HEK293 (cell line): ENCODE measurements at regions not wholly inside any gene's neighbourhood (a gene's known extent, or its start where the extent isn't known, plus 50 kb on each side); places are given as distances from the start of the nearest gene placed in this dataset.

Experiments used
- CTCF ChIA-PET: fragments of 350-600 bp; formaldehyde crosslinking; extraction: SDS; loops from one replicate; lab custom pipeline; 2021; ENCODE audit warnings: antibody characterized with exemption; lab: Yijun Ruan, JAX
- POLR2A ChIA-PET: fragments of 300-600 bp; formaldehyde crosslinking; extraction: SDS; loops from one replicate; lab custom pipeline; 2020; ENCODE audit warnings: antibody characterized with exemption, inconsistent platforms; lab: Yijun Ruan, JAX
- H3K27ac ChIP-seq: fragments of 200-500 bp; sonication (Bioruptor generic); 2 replicates; pipeline ENCODE4 v1.5.1; 2014; ENCODE audit warnings: low read depth, low read length, control low read depth, inconsistent platforms; ENCODE audit errors: extremely low read depth
- H3K36me3 ChIP-seq, 2 experiments: fragments of 200-500 bp in 1 of 2; sonication (Bioruptor generic) in 1 of 2; 1 replicate in 1 of 2; 2 replicates in 1 of 2; pipeline ENCODE4 v1.5.1; 2014 to 2017; ENCODE audit warnings: inconsistent platforms in 2 of 2, low read length in 2 of 2; ENCODE audit not compliant: control insufficient read depth in 2 of 2, insufficient read depth in 1 of 2
- H3K4me1 ChIP-seq: fragments of 200-500 bp; sonication (Bioruptor generic); 2 replicates; pipeline ENCODE4 v1.5.1; 2014; ENCODE audit warnings: mild to moderate bottlenecking, low read length, inconsistent platforms; ENCODE audit not compliant: control insufficient read depth, insufficient read depth
- H3K4me3 ChIP-seq: 2 replicates; pipeline ENCODE4 v1.5.1; 2011; ENCODE audit warnings: low read depth, mild to moderate bottlenecking, control low read depth, low read length, moderate library complexity
- H3K9me3 ChIP-seq: fragments of 200-500 bp; sonication (Bioruptor generic); 2 replicates; pipeline ENCODE4 v1.5.1; 2014; ENCODE audit warnings: low read depth, low read length, inconsistent platforms; ENCODE audit not compliant: control insufficient read depth, insufficient read depth
- GLIS1 ChIP-seq: fragments of 450-650 bp; formaldehyde crosslinking; IDR thresholded peaks from 2 replicates; pipeline ENCODE4 v1.5.1; 2016; ENCODE audit warnings: missing biosample characterization, missing genetic modification characterization
- HOXA7 ChIP-seq: sonication (generic); formaldehyde crosslinking; IDR thresholded peaks from 2 replicates; pipeline ENCODE4 v1.8.1; 2022; ENCODE audit warnings: missing genetic modification reagents, borderline replicate concordance
- REPIN1 ChIP-seq: fragments of 450-650 bp; formaldehyde crosslinking; IDR thresholded peaks from 2 replicates; pipeline ENCODE4 v1.5.1; 2017; ENCODE audit warnings: missing biosample characterization, missing genetic modification characterization, low read depth
- ZBTB49 ChIP-seq: fragments of 450-650 bp; formaldehyde crosslinking; IDR thresholded peaks from 2 replicates; pipeline ENCODE4 v1.5.1; 2016; ENCODE audit warnings: missing biosample characterization, missing genetic modification characterization, low read depth
- ZNF138 ChIP-seq: fragments of 450-650 bp; formaldehyde crosslinking; IDR thresholded peaks from 2 replicates; pipeline ENCODE4 v1.5.1; 2016; ENCODE audit warnings: missing biosample characterization, missing genetic modification characterization, borderline replicate concordance
- ZNF148 ChIP-seq: fragments of 450-650 bp; formaldehyde crosslinking; IDR thresholded peaks from 2 replicates; pipeline ENCODE4 v1.5.0; 2017; ENCODE audit warnings: missing biosample characterization, missing genetic modification characterization, borderline replicate concordance
- ZNF335 ChIP-seq: fragments of 450-650 bp; formaldehyde crosslinking; conservative IDR thresholded peaks from 2 replicates; pipeline ENCODE4 v1.5.1; 2016; ENCODE audit warnings: missing biosample characterization, missing genetic modification characterization
- ZNF354C ChIP-seq: fragments of 450-650 bp; formaldehyde crosslinking; IDR thresholded peaks from 2 replicates; pipeline ENCODE4 v1.5.1; 2016; ENCODE audit warnings: missing biosample characterization, missing genetic modification characterization, low read depth, borderline replicate concordance
- ZNF473 ChIP-seq: fragments of 450-650 bp; formaldehyde crosslinking; IDR thresholded peaks from 2 replicates; pipeline ENCODE4 v1.5.1; 2017; ENCODE audit warnings: missing biosample characterization, missing genetic modification characterization
- ZNF521 ChIP-seq: fragments of 450-650 bp; formaldehyde crosslinking; IDR thresholded peaks from 2 replicates; pipeline ENCODE4 v1.5.1; 2017; ENCODE audit warnings: missing biosample characterization, mild to moderate bottlenecking, missing genetic modification characterization
- ZNF544 ChIP-seq: fragments of 450-650 bp; formaldehyde crosslinking; IDR thresholded peaks from 2 replicates; pipeline ENCODE4 v1.5.0; 2017; ENCODE audit warnings: missing biosample characterization, missing genetic modification characterization
- ZNF561 ChIP-seq: fragments of 450-650 bp; IDR thresholded peaks from 2 replicates; pipeline ENCODE4 v1.5.1; 2018; ENCODE audit warnings: missing biosample characterization, missing genetic modification characterization, borderline replicate concordance
- ZNF677 ChIP-seq: fragments of 450-650 bp; IDR thresholded peaks from 2 replicates; pipeline ENCODE4 v1.5.0; 2018; ENCODE audit warnings: missing biosample characterization, mild to moderate bottlenecking, missing genetic modification characterization, moderate library complexity
- ZNF791 ChIP-seq: fragments of 450-650 bp; formaldehyde crosslinking; IDR thresholded peaks from 2 replicates; pipeline ENCODE4 v1.5.1; 2016; ENCODE audit warnings: missing biosample characterization, missing genetic modification characterization
- TF ChIP-seq, protein P1 (sequence below): fragments of 450-650 bp; formaldehyde crosslinking; IDR thresholded peaks from 2 replicates; pipeline ENCODE4 v1.5.1; 2016; ENCODE audit warnings: missing biosample characterization, missing genetic modification characterization, borderline replicate concordance
- TF ChIP-seq, protein P2 (sequence below): fragments of 450-650 bp; formaldehyde crosslinking; IDR thresholded peaks from 2 replicates; pipeline ENCODE4 v1.5.1; 2016; ENCODE audit warnings: missing biosample characterization, missing genetic modification characterization

DNA sequence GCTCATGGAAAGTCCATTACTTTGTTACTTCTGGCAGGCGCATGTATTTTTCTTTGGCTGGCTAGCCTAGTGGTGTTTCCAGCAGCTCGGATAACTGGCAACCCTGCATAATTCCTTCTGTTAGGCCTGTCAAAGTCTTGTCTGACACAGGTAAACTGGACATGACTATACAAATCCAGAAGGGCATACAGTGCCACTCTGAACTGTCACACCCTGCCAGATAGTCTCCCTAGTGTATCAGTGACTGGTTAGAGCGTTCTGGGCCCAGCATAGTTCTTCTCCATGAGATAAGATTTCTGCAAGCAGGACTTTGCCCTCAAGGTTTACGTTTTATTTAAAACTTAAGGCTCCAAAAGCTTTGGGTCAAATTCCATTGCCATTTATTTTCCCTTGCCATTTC is 177.7 kb upstream of the GORAB start:
- ChIA-PET CTCF (no interaction called here), POLR2A (no interaction called here)
- Histone ChIP-seq H3K36me3 (no peaks in the 10 kb centered on the region), H3K27ac (no peak overlapping the region), H3K9me3 (no peaks in the 10 kb centered on the region), H3K4me1 (no peaks in the 10 kb centered on the region), H3K4me3 (no peak overlapping the region)
- TF ChIP-seq, protein P1, sequence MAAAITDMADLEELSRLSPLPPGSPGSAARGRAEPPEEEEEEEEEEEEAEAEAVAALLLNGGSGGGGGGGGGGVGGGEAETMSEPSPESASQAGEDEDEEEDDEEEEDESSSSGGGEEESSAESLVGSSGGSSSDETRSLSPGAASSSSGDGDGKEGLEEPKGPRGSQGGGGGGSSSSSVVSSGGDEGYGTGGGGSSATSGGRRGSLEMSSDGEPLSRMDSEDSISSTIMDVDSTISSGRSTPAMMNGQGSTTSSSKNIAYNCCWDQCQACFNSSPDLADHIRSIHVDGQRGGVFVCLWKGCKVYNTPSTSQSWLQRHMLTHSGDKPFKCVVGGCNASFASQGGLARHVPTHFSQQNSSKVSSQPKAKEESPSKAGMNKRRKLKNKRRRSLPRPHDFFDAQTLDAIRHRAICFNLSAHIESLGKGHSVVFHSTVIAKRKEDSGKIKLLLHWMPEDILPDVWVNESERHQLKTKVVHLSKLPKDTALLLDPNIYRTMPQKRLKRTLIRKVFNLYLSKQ (tag by site-specific recombination), result no peak
- TF ChIP-seq ZNF677 (tag by site-specific recombination) (no peak), ZNF521 (tag by site-specific recombination) (no peak), ZNF138 (tag by site-specific recombination) (no peak), ZNF335 (tag by site-specific recombination) (no peak), ZNF473 (tag by site-specific recombination) (no peak), ZNF148 (no peak), ZBTB49 (tag by site-specific recombination) (no peak), ZNF561 (no peak), ZNF544 (tag by site-specific recombination) (no peak), ZNF791 (tag by site-specific recombination) (no peak), ZNF354C (tag by site-specific recombination) (no peak)
- TF ChIP-seq, protein P2, sequence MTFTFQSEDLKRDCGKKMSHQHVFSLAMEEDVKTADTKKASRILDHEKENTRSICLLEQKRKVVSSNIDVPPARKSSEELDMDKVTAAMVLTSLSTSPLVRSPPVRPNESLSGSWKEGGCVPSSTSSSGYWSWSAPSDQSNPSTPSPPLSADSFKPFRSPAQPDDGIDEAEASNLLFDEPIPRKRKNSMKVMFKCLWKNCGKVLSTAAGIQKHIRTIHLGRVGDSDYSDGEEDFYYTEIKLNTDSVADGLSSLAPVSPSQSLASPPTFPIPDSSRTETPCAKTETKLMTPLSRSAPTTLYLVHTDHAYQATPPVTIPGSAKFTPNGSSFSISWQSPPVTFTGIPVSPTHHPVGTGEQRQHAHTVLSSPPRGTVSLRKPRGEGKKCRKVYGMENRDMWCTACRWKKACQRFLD (tag by site-specific recombination), result no peak

GRCh38 chr1:170354690-170355089 is 177.3 kb upstream of the GORAB start:
- ChIA-PET CTCF (no interaction called here), POLR2A (no interaction called here)
- Histone ChIP-seq H3K27ac (no peak overlapping the region), H3K36me3 (no peaks in the 10 kb centered on the region), H3K4me1 (no peaks in the 10 kb centered on the region), H3K4me3 (no peak overlapping the region), H3K9me3 (no peaks in the 10 kb centered on the region)
- TF ChIP-seq GLIS1 (tag by site-specific recombination), result no peak
- no peak for TF ChIP-seq HOXA7 (CRISPR knock-in tag)
- TF ChIP-seq REPIN1 (tag by site-specific recombination), result no peak
